Naive thymus-derived CD8-positive, alpha-beta T cell (primary cell): ENCODE measurements at regions not wholly inside any gene's neighbourhood (a gene's known extent, or its start where the extent isn't known, plus 50 kb on each side); places are given as distances from the start of the nearest gene placed in this dataset.

ENCODE experiments used
- ATAC-seq, 2 donors: fragments of 150-1000 bp; cut with Tn5 transposase in 1 of 2; sonication (Bioruptor Pico), chemical (Tn5 transposase) in 1 of 2; 1 replicate in 1 of 2; 2 replicates in 1 of 2; pipeline ENCODE4 v1.10.0; 2021; ENCODE audit warnings: mild to moderate bottlenecking in 2 of 2, moderate library complexity in 2 of 2
- POLR2A ChIA-PET: fragments of 350-600 bp; sonication (Branson Sonifier 250); formaldehyde crosslinking; loops from one replicate; lab custom pipeline; 2021; ENCODE audit warnings: antibody characterized with exemption; lab: Charles Lee
- DNase-seq, 10 donors: peaks; one replicate each; pipeline versions ENCODE4 v3.0.0 to v3.0.0-alpha.2; 2020 to 2022
- H3K27ac Mint-ChIP-seq, 10 donors: one replicate each; pipeline ENCODE4 v1.8.0; 2020 to 2022; ENCODE audit warnings: mild to moderate bottlenecking in 10 of 10, mixed read lengths in 10 of 10, moderate library complexity in 4 of 10, inconsistent platforms in 1 of 10
- H3K27me3 Mint-ChIP-seq, 5 donors: one replicate each; pipeline ENCODE4 v1.8.0; 2021 to 2022; ENCODE audit warnings: mixed read lengths in 5 of 5
- H3K36me3 Mint-ChIP-seq, 3 donors: one replicate each; pipeline ENCODE4 v1.8.0; 2020 to 2022; ENCODE audit warnings: mixed read lengths in 3 of 3, mild to moderate bottlenecking in 2 of 3, inconsistent platforms in 1 of 3
- H3K4me1 Mint-ChIP-seq, 4 donors: one replicate each; pipeline ENCODE4 v1.8.0; 2021 to 2022; ENCODE audit warnings: mixed read lengths in 4 of 4
- H3K4me3 Mint-ChIP-seq, 10 donors: one replicate each; pipeline ENCODE4 v1.8.0; 2020 to 2022; ENCODE audit warnings: mild to moderate bottlenecking in 10 of 10, mixed read lengths in 10 of 10, moderate library complexity in 6 of 10, inconsistent platforms in 1 of 10
- H3K9me3 Mint-ChIP-seq, 9 donors: one replicate each; pipeline ENCODE4 v1.8.0; 2020 to 2022; ENCODE audit warnings: mixed read lengths in 9 of 9, mild to moderate bottlenecking in 3 of 9, inconsistent platforms in 1 of 9, moderate library complexity in 1 of 9

GRCh38 chr4:125447551-125448290 lies 133.0 kb downstream of the FAT4 start:
- DNase-seq (no peak), ATAC-seq (no peak)

GRCh38 chr4:125456075-125456474 lies 141.3 kb downstream of the FAT4 start:
- Mint-ChIP-seq H3K27ac (no peak overlapping the region), H3K9me3 (peaks cover 0 to 9% (median 1%) of the 10 kb centered on the region in 9 donors), H3K4me1 (no peaks in the 10 kb centered on the region), H3K4me3 (no peak overlapping the region), H3K27me3 (no peaks in the 10 kb centered on the region), H3K36me3 (no peaks in the 10 kb centered on the region)
- ATAC-seq = no peak
- no peak for DNase-seq
- POLR2A ChIA-PET = no interaction called here

More at GRCh38 chr4:125447551-125448290, 133.0 kb downstream of the FAT4 start:
- H3K27ac Mint-ChIP-seq = no peak overlapping the region
- H3K4me3 Mint-ChIP-seq = no peak overlapping the region
- POLR2A ChIA-PET = no interaction called here
- H3K9me3 Mint-ChIP-seq = peaks cover 0 to 13% (median 2%) of the 10 kb centered on the region in 9 donors
- no peaks in the 10 kb centered on the region for H3K27me3 Mint-ChIP-seq
- no peaks in the 10 kb centered on the region for H3K4me1 Mint-ChIP-seq
- H3K36me3 Mint-ChIP-seq = no peaks in the 10 kb centered on the region

- POLR2A ChIA-PET = no interaction called here
- H3K4me1 Mint-ChIP-seq = no peaks in the 10 kb centered on the region
Observed at GRCh38 chr4:125459531-125459930, 144.8 kb downstream of the FAT4 start.

GRCh38 chr4:125461676-125462363 lies 147.1 kb downstream of the FAT4 start:
- DNase-seq = no peak
- no peak for ATAC-seq
- Mint-ChIP-seq H3K27me3 (no peaks in the 10 kb centered on the region), H3K9me3 (peaks cover 0 to 4% (median 0%) of the 10 kb centered on the region in 9 donors), H3K27ac (no peak overlapping the region), H3K4me3 (no peak overlapping the region), H3K4me1 (no peaks in the 10 kb centered on the region), H3K36me3 (no peaks in the 10 kb centered on the region)
- POLR2A ChIA-PET = no interaction called here

More at GRCh38 chr4:125459531-125459930, 144.8 kb downstream of the FAT4 start:
- H3K36me3 Mint-ChIP-seq = no peaks in the 10 kb centered on the region
- no peak overlapping the region for H3K4me3 Mint-ChIP-seq
- ATAC-seq (no peak), DNase-seq (no peak)
- peaks cover 0 to 4% (median 0%) of the 10 kb centered on the region in 9 donors for H3K9me3 Mint-ChIP-seq
- no peaks in the 10 kb centered on the region for H3K27me3 Mint-ChIP-seq
- no peak overlapping the region for H3K27ac Mint-ChIP-seq

GRCh38 chr4:125464146-125464545 lies 149.4 kb downstream of the FAT4 start:
- H3K36me3 Mint-ChIP-seq = no peaks in the 10 kb centered on the region
- no peaks in the 10 kb centered on the region for H3K27me3 Mint-ChIP-seq
- H3K4me3 Mint-ChIP-seq = no peak overlapping the region
- POLR2A ChIA-PET = no interaction called here
- H3K27ac Mint-ChIP-seq = no peak overlapping the region
- DNase-seq (no peak), ATAC-seq (no peak)
- no peaks in the 10 kb centered on the region for H3K4me1 Mint-ChIP-seq
- H3K9me3 Mint-ChIP-seq = peaks cover 0 to 4% (median 0%) of the 10 kb centered on the region in 9 donors

GRCh38 chr4:125481334-125482045 lies 166.7 kb downstream of the FAT4 start:
- Mint-ChIP-seq H3K9me3 (peaks cover 0 to 8% (median 0%) of the 10 kb centered on the region in 9 donors), H3K4me1 (no peaks in the 10 kb centered on the region), H3K27ac (no peak overlapping the region), H3K4me3 (no peak overlapping the region), H3K36me3 (no peaks in the 10 kb centered on the region), H3K27me3 (no peaks in the 10 kb centered on the region)
- DNase-seq = no peak
- POLR2A ChIA-PET = no interaction called here
- ATAC-seq = no peak

GRCh38 chr4:125482822-125483221 lies 168.1 kb downstream of the FAT4 start:
- Mint-ChIP-seq H3K27me3 (no peaks in the 10 kb centered on the region), H3K36me3 (no peaks in the 10 kb centered on the region), H3K4me3 (no peak overlapping the region), H3K9me3 (peaks cover 0 to 8% (median 0%) of the 10 kb centered on the region in 9 donors), H3K27ac (no peak overlapping the region), H3K4me1 (no peaks in the 10 kb centered on the region)
- POLR2A ChIA-PET = no interaction called here
- no peak for DNase-seq
- no peak for ATAC-seq

GRCh38 chr4:125483278-125483677 lies 168.5 kb downstream of the FAT4 start:
- Mint-ChIP-seq H3K27ac (no peak overlapping the region), H3K27me3 (no peaks in the 10 kb centered on the region), H3K4me3 (no peak overlapping the region), H3K36me3 (no peaks in the 10 kb centered on the region), H3K9me3 (peaks cover 0 to 8% (median 0%) of the 10 kb centered on the region in 9 donors), H3K4me1 (no peaks in the 10 kb centered on the region)
- POLR2A ChIA-PET = no interaction called here
- ATAC-seq (no peak), DNase-seq (no peak)

- Mint-ChIP-seq H3K27me3 (no peaks in the 10 kb centered on the region), H3K9me3 (peaks cover 0 to 14% (median 0%) of the 10 kb centered on the region in 9 donors), H3K4me3 (no peak overlapping the region), H3K36me3 (no peaks in the 10 kb centered on the region), H3K4me1 (no peaks in the 10 kb centered on the region), H3K27ac (no peak overlapping the region)
- POLR2A ChIA-PET = no interaction called here
- no peak for ATAC-seq
- no peak for DNase-seq
Observed at GRCh38 chr4:125484912-125485311, 170.2 kb downstream of the FAT4 start.

GRCh38 chr4:125486351-125486750 lies 171.6 kb downstream of the FAT4 start:
- H3K36me3 Mint-ChIP-seq = no peaks in the 10 kb centered on the region
- no peak for DNase-seq
- no peaks in the 10 kb centered on the region for H3K27me3 Mint-ChIP-seq
- no peak overlapping the region for H3K27ac Mint-ChIP-seq
- H3K9me3 Mint-ChIP-seq = peaks cover 0 to 14% (median 0%) of the 10 kb centered on the region in 9 donors
- POLR2A ChIA-PET = no interaction called here
- no peak overlapping the region for H3K4me3 Mint-ChIP-seq
- no peak for ATAC-seq
- H3K4me1 Mint-ChIP-seq = no peaks in the 10 kb centered on the region

- Mint-ChIP-seq H3K36me3 (no peaks in the 10 kb centered on the region), H3K9me3 (peaks cover 0 to 14% (median 2%) of the 10 kb centered on the region in 9 donors), H3K27me3 (no peaks in the 10 kb centered on the region), H3K4me3 (no peak overlapping the region), H3K27ac (no peak overlapping the region), H3K4me1 (no peaks in the 10 kb centered on the region)
- ATAC-seq (no peak), DNase-seq (no peak)
- POLR2A ChIA-PET = no interaction called here
Observed at GRCh38 chr4:125489952-125490690, 175.4 kb downstream of the FAT4 start.

GRCh38 chr4:125492957-125493356 lies 178.2 kb downstream of the FAT4 start:
- POLR2A ChIA-PET = no interaction called here
- DNase-seq (no peak), ATAC-seq (no peak)
- H3K36me3 Mint-ChIP-seq = no peaks in the 10 kb centered on the region
- H3K27ac Mint-ChIP-seq = no peak overlapping the region
- peaks cover 0 to 12% (median 2%) of the 10 kb centered on the region in 9 donors for H3K9me3 Mint-ChIP-seq
- H3K4me3 Mint-ChIP-seq = no peak overlapping the region
- H3K4me1 Mint-ChIP-seq = no peaks in the 10 kb centered on the region
- H3K27me3 Mint-ChIP-seq = no peaks in the 10 kb centered on the region
